ENCODE measurements at regions not wholly inside any gene's neighbourhood (a gene's known extent, or its start where the extent isn't known, plus 50 kb on each side); places are given as distances from the start of the nearest gene placed in this dataset.
A peak's percentile ranks its signal among the peaks of the same experiment; 100 is the strongest.

- Histone ChIP-seq H3K4me2 (ENCODE audit: extremely low read depth, insufficient read depth, low read length) (no peak overlapping the region), H3K36me3 (ENCODE audit: control insufficient read depth, insufficient read depth, low read length) (no peaks in the 10 kb centered on the region), H3K9me3 (ENCODE audit: control insufficient read depth, insufficient read depth, low read depth, low read length) (no peaks in the 10 kb centered on the region), H3K9ac (ENCODE audit: insufficient read depth, low read length) (no peak overlapping the region), H2AFZ (ENCODE audit: low read length) (no peak overlapping the region), H3K4me3 (replicated peaks in 1 of 4; ENCODE audit: control extremely low read depth in 1 of 4, insufficient read depth in 1 of 4, low read depth in 3 of 4, low read length in 4 of 4) (no peak overlapping the region), H3K79me2 (ENCODE audit: control insufficient read depth, insufficient read depth, low read length) (no peaks in the 10 kb centered on the region), H3K27me3 (ENCODE audit: control insufficient read depth, insufficient read depth, low read length) (no peaks in the 10 kb centered on the region), H3K4me1 (ENCODE audit: control insufficient read depth, extremely low read depth, insufficient read depth, low read length) (no peaks in the 10 kb centered on the region), H4K20me1 (ENCODE audit: control insufficient read depth, extremely low read depth, insufficient read depth, low read length) (no peaks in the 10 kb centered on the region), H3K27ac (ENCODE audit: insufficient read depth, low read length) (no peak overlapping the region)
- peak in 1 of 2 donors; percentile 15 for DNase-seq (ENCODE audit: low read depth in 2 of 2)
- TF ChIP-seq CTCF (conservative IDR thresholded peaks at IDR 0.05 in 1 of 2, IDR thresholded peaks at IDR 0.05 in 1 of 2; ENCODE audit: low read depth in 1 of 2, low read length in 2 of 2): peak in 1 of 2 donors; percentile 23
- TF ChIP-seq EZH2 (IDR thresholded peaks at IDR 0.05; ENCODE audit: low read length, missing control alignments): no peak
These were observed 219.8 kb upstream of the SPHKAP start for GRCh38 chr2:228401065-228401912.

- no peak for TF ChIP-seq CTCF (conservative IDR thresholded peaks at IDR 0.05 in 1 of 2, IDR thresholded peaks at IDR 0.05 in 1 of 2; ENCODE audit: low read depth in 1 of 2, low read length in 2 of 2)
- TF ChIP-seq EZH2 (IDR thresholded peaks at IDR 0.05; ENCODE audit: low read length, missing control alignments): no peak
- H3K36me3 ChIP-seq (ENCODE audit: control insufficient read depth, insufficient read depth, low read length): no peaks in the 10 kb centered on the region
- H3K4me3 ChIP-seq (replicated peaks in 1 of 4; ENCODE audit: control extremely low read depth in 1 of 4, insufficient read depth in 1 of 4, low read depth in 3 of 4, low read length in 4 of 4): no peak overlapping the region
- H4K20me1 ChIP-seq (ENCODE audit: control insufficient read depth, extremely low read depth, insufficient read depth, low read length): no peaks in the 10 kb centered on the region
- H3K4me1 ChIP-seq (ENCODE audit: control insufficient read depth, extremely low read depth, insufficient read depth, low read length): no peaks in the 10 kb centered on the region
- no peaks in the 10 kb centered on the region for H3K79me2 ChIP-seq (ENCODE audit: control insufficient read depth, insufficient read depth, low read length)
- H2AFZ ChIP-seq (ENCODE audit: low read length): no peak overlapping the region
- no peak overlapping the region for H3K27ac ChIP-seq (ENCODE audit: insufficient read depth, low read length)
- H3K9me3 ChIP-seq (ENCODE audit: control insufficient read depth, insufficient read depth, low read depth, low read length): no peaks in the 10 kb centered on the region
- no peaks in the 10 kb centered on the region for H3K27me3 ChIP-seq (ENCODE audit: control insufficient read depth, insufficient read depth, low read length)
- DNase-seq (ENCODE audit: low read depth in 2 of 2): no peak
- no peak overlapping the region for H3K4me2 ChIP-seq (ENCODE audit: extremely low read depth, insufficient read depth, low read length)
- H3K9ac ChIP-seq (ENCODE audit: insufficient read depth, low read length): no peak overlapping the region
These were observed 206.3 kb upstream of the SPHKAP start for GRCh38 chr2:228387776-228388175.

- H3K27me3 ChIP-seq (ENCODE audit: control insufficient read depth, insufficient read depth, low read length): no peaks in the 10 kb centered on the region
- no peaks in the 10 kb centered on the region for H4K20me1 ChIP-seq (ENCODE audit: control insufficient read depth, extremely low read depth, insufficient read depth, low read length)
- H3K79me2 ChIP-seq (ENCODE audit: control insufficient read depth, insufficient read depth, low read length): no peaks in the 10 kb centered on the region
- H3K4me2 ChIP-seq (ENCODE audit: extremely low read depth, insufficient read depth, low read length): no peak overlapping the region
- H3K27ac ChIP-seq (ENCODE audit: insufficient read depth, low read length): no peak overlapping the region
- no peaks in the 10 kb centered on the region for H3K4me1 ChIP-seq (ENCODE audit: control insufficient read depth, extremely low read depth, insufficient read depth, low read length)
- H3K9ac ChIP-seq (ENCODE audit: insufficient read depth, low read length): no peak overlapping the region
- no peak overlapping the region for H3K4me3 ChIP-seq (replicated peaks in 1 of 4; ENCODE audit: control extremely low read depth in 1 of 4, insufficient read depth in 1 of 4, low read depth in 3 of 4, low read length in 4 of 4)
- no peak overlapping the region for H2AFZ ChIP-seq (ENCODE audit: low read length)
- no peaks in the 10 kb centered on the region for H3K9me3 ChIP-seq (ENCODE audit: control insufficient read depth, insufficient read depth, low read depth, low read length)
- DNase-seq (ENCODE audit: low read depth in 2 of 2): no peak
- no peaks in the 10 kb centered on the region for H3K36me3 ChIP-seq (ENCODE audit: control insufficient read depth, insufficient read depth, low read length)
- TF ChIP-seq EZH2 (IDR thresholded peaks at IDR 0.05; ENCODE audit: low read length, missing control alignments) (no peak), CTCF (conservative IDR thresholded peaks at IDR 0.05 in 1 of 2, IDR thresholded peaks at IDR 0.05 in 1 of 2; ENCODE audit: low read depth in 1 of 2, low read length in 2 of 2) (no peak)
These were observed 197.4 kb upstream of the SPHKAP start for GRCh38 chr2:228378696-228379425.
